ENCODE measurements at regions not wholly inside any gene's neighbourhood (a gene's known extent, or its start where the extent isn't known, plus 50 kb on each side); places are given as distances from the start of the nearest gene placed in this dataset.
A peak's percentile ranks its signal among the peaks of the same experiment; 100 is the strongest.

- Histone ChIP-seq H2AK5ac (ENCODE audit: low read depth, low read length) (no peak overlapping the region), H3K4me2 (ENCODE audit: insufficient read depth in 1 of 2, low read depth in 2 of 2, low read length in 2 of 2) (no peak overlapping the region), H3K27me3 (replicated peaks in 1 of 4; ENCODE audit: control insufficient read depth in 3 of 4, extremely low read depth in 1 of 4, insufficient read depth in 3 of 4, low read length in 3 of 4) (no peaks in the 10 kb centered on the region), H3K27ac (ENCODE audit: low read depth, low read length) (no peak overlapping the region), H3K9me3 (ENCODE audit: insufficient read depth in 2 of 2, low read depth in 1 of 2, low read length in 1 of 2) (peaks cover 9 to 11% of the 10 kb centered on the region in 2 experiments), H3K36me3 (ENCODE audit: control insufficient read depth in 2 of 4, insufficient read depth in 4 of 4, low read length in 3 of 4) (no peaks in the 10 kb centered on the region), H2BK15ac (ENCODE audit: low read length) (no peak overlapping the region), H2AFZ (ENCODE audit: low read length) (peak overlapping the region; percentile 24; the same call in 1 of the 2 replicates), H3K23me2 (ENCODE audit: low read depth, low read length) (no peaks in the 10 kb centered on the region), H2BK12ac (ENCODE audit: low read depth, low read length) (peak overlapping the region; percentile 18), H4K8ac (ENCODE audit: extremely low read depth, insufficient read depth, low read length) (no peak overlapping the region), H3K23ac (ENCODE audit: insufficient read length) (no peak overlapping the region), H3K18ac (ENCODE audit: extremely low read depth, low read length) (no peak overlapping the region), H3K4me1 (replicated peaks in 1 of 4; ENCODE audit: control insufficient read depth in 3 of 4, insufficient read depth in 4 of 4, low read length in 3 of 4) (peaks cover 0 to 6% (median 2%) of the 10 kb centered on the region in 4 experiments; a peak in 2 of 7 replicates), H2BK20ac (ENCODE audit: low read length) (no peak overlapping the region; the same call in 1 of the 2 replicates), H2BK5ac (ENCODE audit: low read depth, low read length) (no peak overlapping the region; the same call in 1 of the 2 replicates), H3K79me2 (ENCODE audit: control insufficient read depth in 1 of 2, insufficient read depth in 2 of 2, low read length in 2 of 2) (no peaks in the 10 kb centered on the region), H4K20me1 (replicated peaks in 1 of 2; ENCODE audit: control insufficient read depth in 1 of 2, insufficient read depth in 2 of 2, low read length in 2 of 2) (no peaks in the 10 kb centered on the region), H3K79me1 (ENCODE audit: low read depth, low read length) (no peaks in the 10 kb centered on the region; the same call in 1 of the 2 replicates), H4K5ac (ENCODE audit: insufficient read length, low read depth, low read length) (no peak overlapping the region), H3K56ac (replicated peaks; ENCODE audit: insufficient read length, low read depth, low read length) (no peak overlapping the region), H3K9ac (replicated peaks in 1 of 4; ENCODE audit: extremely low read depth in 1 of 4, low read depth in 3 of 4, low read length in 3 of 4) (no peak overlapping the region), H4K91ac (replicated peaks; ENCODE audit: insufficient read length, low read length) (peak overlapping the region; percentile 75), H2BK120ac (replicated peaks; ENCODE audit: low read depth, low read length) (no peak overlapping the region), H3K14ac (ENCODE audit: insufficient read length) (no peak overlapping the region), H3K4me3 (ENCODE audit: extremely low read depth in 1 of 4, insufficient read depth in 2 of 4, low read depth in 3 of 4, low read length in 4 of 4) (no peak overlapping the region), H3K4ac (replicated peaks; ENCODE audit: insufficient read length, low read depth, low read length) (no peak overlapping the region)
- POLR2A ChIA-PET (ENCODE audit: partially characterized antibody), result no interaction called here
- CTCF ChIA-PET (ENCODE audit: partially characterized antibody), result interaction anchor here (0.7 to 1.4 kb wide), 5 partner anchors 19 to 69 kb away, joined by 3 to 4 read pairs (median 3); no protein-coding TSS in a partner anchor
- 86% methylated on average over 17 of the region's 18 CpGs; no CpG with 5 or more reads in 1 of the 2 experiments for WGBS, 2 experiments (ENCODE audit: extremely low coverage in 1 of 2, insufficient coverage in 1 of 2, insufficient read length in 1 of 2, insufficient replicate concordance in 2 of 2, low coverage in 1 of 2, low lambda C conversion rate in 2 of 2, missing lambda C conversion rate in 1 of 2)
- DNase-seq (ENCODE audit: low read depth in 1 of 2, low spot score in 2 of 2) (no peak), FAIRE-seq (no peak)
- TF ChIP-seq MAX (IDR thresholded peaks at IDR 0.05) (no peak), ASH2L (IDR thresholded peaks at IDR 0.05; ENCODE audit: low read length) (no peak), ATF3 (IDR thresholded peaks at IDR 0.05; ENCODE audit: insufficient read depth, low read depth, low read length) (no peak), SAP30 (IDR thresholded peaks at IDR 0.05; ENCODE audit: insufficient read depth, insufficient replicate concordance, low read length) (no peak), SP2 (IDR thresholded peaks at IDR 0.05; ENCODE audit: low read length) (no peak), CHD1 (IDR thresholded peaks at IDR 0.05; ENCODE audit: low read depth, low read length) (no peak), HDAC2 (IDR thresholded peaks at IDR 0.05; ENCODE audit: borderline replicate concordance in 1 of 2, low read depth in 2 of 2, low read length in 2 of 2) (no peak), PHF8 (conservative IDR thresholded peaks at IDR 0.05; ENCODE audit: low read depth, low read length) (no peak), KDM4A (IDR thresholded peaks at IDR 0.05; ENCODE audit: low read depth, low read length, severe bottlenecking) (no peak), BCL11A (IDR thresholded peaks at IDR 0.05; ENCODE audit: low read depth in 2 of 2, low read length in 2 of 2) (no peak), FOSL1 (IDR thresholded peaks at IDR 0.05; ENCODE audit: insufficient read depth, low read depth, low read length) (no peak)
These were observed 95.4 kb upstream of the ERRFI1 start for GRCh38 chr1:8121261-8122159.

Data from H1 (cell line).